ENCODE measurements at regions not wholly inside any gene's neighbourhood (a gene's known extent, or its start where the extent isn't known, plus 50 kb on each side); places are given as distances from the start of the nearest gene placed in this dataset.
"Not testable (repeated sequence)": the region's sequence is repeated elsewhere in the genome, so short reads cannot be mapped to it uniquely, and the experiment has no call there.

DNA sequence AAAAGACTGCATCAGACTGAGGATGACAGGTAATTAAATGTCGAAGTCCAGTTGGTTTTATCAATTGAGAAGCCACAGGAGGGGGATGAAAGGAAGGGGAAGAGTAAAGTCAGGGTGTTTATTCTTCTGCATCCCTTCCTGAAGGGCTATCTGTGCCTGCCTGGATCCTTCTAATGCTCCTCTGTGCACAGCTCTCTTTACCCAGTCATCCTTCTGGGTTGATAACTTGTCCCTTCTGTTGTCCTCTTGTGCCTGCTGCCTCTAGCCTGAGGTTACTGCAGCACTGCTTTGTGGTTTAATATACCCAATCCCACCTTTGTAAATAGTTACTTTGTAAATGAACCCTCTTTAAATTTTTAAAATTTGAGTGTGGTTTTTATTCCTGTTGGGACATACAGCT is 1127.3 kb downstream of the EPHA7 start:
- no peak for DNase-seq (ENCODE audit: low read depth in 2 of 2)

DNA sequence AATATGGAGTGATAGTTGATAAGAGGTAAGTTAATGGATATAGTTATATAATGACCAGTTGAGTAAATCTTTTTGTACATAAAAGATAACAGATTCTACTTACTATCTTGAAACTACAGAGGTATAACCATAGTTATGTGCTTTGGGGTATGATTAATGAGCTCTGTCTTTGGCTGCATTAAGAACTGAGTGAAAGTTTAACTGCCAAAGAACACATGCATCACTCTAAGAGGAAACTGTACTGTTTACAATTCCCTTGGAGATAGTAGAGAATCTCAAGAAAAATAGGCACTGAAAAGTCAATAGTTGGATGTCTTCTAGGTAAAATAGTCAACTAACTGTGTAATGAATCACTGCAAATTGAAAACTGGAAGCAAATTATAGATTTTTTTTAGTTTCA is 1129.5 kb downstream of the EPHA7 start:
- DNase-seq (ENCODE audit: low read depth in 2 of 2) = peak in 1 of 2 donors; percentile 23

GRCh38 chr6:92281571-92282076 is 1137.7 kb downstream of the EPHA7 start:
- no peak for DNase-seq (ENCODE audit: low read depth in 2 of 2)

GRCh38 chr6:92275150-92275549 is 1144.2 kb downstream of the EPHA7 start:
- DNase-seq (ENCODE audit: low read depth in 2 of 2) = no peak

DNA sequence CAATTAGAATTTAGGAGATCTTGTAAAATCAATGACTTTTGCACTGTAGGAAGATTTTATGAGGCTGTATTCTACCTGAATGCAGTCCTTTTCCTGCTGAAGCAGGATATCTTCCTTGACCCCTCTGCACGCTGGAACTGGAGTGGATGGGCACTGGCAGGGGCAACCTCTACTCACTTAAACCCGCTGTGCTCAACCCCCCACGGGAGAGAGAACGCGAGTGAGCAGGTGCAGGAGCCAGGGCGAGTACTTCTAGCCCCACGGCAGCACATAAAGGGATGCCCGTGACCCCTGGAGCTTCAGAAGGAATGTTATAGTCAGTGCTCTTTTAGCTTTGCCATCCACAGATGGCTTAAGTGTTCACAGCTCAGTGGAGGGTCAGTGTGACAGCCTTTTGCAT is 1144.8 kb downstream of the EPHA7 start:
- DNase-seq (ENCODE audit: low read depth in 2 of 2) = no peak

GRCh38 chr6:92273694-92274093 is 1145.7 kb downstream of the EPHA7 start:
- no peak for DNase-seq (ENCODE audit: low read depth in 2 of 2)

DNA sequence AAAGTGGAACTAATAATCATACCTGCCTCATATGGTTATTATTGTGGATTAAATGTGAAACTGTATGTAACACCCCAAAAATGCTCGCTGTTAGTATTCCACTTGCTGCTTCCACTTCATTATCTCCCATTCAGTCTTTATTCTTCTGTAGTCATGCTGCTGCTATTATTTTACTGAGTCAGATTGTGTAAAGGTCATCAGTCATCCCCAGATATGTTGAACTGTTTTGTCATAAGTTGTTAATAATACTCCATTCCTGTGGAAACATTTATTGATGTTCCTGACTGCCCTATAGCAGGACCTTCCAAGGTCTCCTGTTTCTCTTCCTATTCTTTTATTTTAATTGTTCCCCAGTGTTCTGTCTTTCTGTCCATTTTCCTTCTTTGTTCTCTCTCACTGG is 1148.3 kb downstream of the EPHA7 start:
- DNase-seq (ENCODE audit: low read depth in 2 of 2) = peak in 1 of 2 donors; percentile 77

- DNase-seq (ENCODE audit: low read depth in 2 of 2) = no peak
Observed at GRCh38 chr6:92270365-92270764, 1149.0 kb downstream of the EPHA7 start.

- no peak for DNase-seq (ENCODE audit: low read depth in 2 of 2)
Observed at GRCh38 chr6:92267335-92267734, 1152.0 kb downstream of the EPHA7 start.

DNA sequence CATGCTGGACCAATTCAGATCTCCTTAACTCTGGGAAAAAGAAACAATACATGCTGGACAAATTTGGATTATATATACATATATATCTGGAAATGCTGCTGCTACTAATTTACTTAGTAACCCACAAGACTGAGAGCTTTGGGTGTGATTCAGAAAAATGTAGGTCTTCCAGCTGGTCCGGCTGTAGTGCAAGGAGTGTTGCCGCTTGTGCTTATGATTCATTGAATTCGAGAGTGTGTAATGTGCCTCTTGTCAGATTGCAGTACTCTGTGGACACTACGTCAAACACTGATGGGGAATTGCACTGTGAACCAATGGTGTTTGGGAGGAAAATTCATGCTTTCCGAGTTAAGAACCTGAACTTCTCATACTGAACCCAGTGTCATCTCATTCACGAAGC is 1155.5 kb downstream of the EPHA7 start:
- DNase-seq (ENCODE audit: low read depth in 2 of 2) = no peak

DNA sequence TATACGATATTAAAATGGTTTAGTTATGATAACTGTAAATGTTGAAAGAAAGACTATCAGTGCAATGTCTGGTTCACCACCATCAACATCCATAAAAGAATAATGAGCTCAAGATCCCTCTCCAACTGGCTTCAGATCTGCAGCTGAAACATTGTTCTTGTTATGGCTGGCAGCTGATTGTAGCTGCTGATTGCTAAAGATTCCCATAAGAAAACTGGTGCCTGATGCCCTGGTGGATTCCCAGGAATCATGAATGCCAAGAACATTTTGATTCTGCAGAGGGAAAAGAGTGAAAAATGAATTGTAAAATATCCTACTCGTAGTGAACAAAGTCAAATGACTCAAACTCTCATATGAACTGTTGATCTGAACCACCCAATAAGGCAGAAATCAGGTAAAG is 1160.2 kb downstream of the EPHA7 start:
- no peak for DNase-seq (ENCODE audit: low read depth in 2 of 2)

- no peak for DNase-seq (ENCODE audit: low read depth in 2 of 2)
Observed at GRCh38 chr6:92243315-92243714, 1176.0 kb downstream of the EPHA7 start.

DNA sequence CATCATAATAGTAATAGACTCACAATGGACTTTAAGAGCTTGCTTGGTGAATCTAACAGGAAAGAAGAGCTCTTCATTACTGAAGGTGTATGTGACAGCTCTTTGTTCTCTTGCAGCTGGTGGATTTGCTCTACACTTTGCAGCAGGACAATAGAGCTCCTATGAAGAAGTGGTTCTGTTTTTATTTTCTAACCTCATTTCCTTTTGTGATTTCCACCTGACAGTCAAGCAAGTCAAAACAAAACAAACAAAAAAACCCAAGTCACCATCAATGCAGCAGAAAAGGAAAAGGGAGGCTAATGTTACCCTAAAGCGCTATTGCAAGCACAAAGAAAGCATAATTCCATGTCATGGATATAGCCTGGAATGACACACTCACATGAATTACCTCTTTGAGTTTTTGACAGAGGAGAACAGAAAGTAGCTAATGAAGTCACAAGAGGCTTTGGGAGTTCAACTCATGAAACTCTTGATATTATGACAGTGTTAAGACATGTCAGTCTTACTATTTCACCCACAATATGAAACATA is 1188.1 kb downstream of the EPHA7 start:
- DNase-seq (ENCODE audit: low read depth in 2 of 2) = no peak

DNA sequence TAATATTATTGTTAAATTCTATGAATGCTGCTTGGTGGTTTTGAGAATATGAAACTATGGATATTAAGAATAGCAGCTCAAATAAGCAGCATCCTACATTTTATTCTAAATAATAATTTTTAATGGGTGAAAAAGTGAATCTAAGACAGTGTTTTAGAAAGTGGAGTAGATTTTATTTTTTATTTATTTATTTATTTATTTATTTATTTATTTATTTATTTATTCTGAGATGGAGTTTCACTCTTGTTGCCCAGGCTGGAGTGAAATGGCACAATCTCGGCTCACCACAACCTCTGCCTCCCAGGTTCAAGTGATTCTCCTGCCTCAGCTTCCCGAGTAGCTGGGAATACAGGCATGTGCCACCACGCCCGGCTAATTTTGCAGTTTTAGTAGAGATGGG is 1199.4 kb downstream of the EPHA7 start:
- not testable (repeated sequence) for DNase-seq (ENCODE audit: low read depth in 2 of 2)

DNA sequence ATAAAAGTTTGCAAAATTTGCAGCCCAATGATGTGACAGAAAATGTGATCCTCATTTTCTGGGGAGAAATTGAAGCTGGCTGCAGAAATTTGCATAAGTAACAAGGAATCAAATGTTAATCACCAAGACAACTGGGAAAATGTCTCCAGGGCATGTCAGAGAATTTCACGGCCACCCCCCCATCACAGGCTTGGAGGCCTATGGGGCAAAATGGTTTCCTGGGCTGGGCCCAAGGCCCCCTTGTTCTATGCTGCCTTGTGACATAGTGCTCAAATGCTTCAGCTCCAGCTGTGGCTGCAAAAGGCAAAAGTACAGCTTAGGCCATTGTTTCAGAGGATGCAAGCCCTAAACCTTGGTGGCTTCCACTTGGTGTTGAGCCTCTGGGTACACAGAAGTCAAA is 1202.6 kb downstream of the EPHA7 start:
- no peak for DNase-seq (ENCODE audit: low read depth in 2 of 2)

- no peak for DNase-seq (ENCODE audit: low read depth in 2 of 2)
Observed at GRCh38 chr6:92201618-92202017, 1217.7 kb downstream of the EPHA7 start.

- DNase-seq (ENCODE audit: low read depth in 2 of 2) = no peak
Observed at GRCh38 chr6:92196325-92196724, 1223.0 kb downstream of the EPHA7 start.

- no peak for DNase-seq (ENCODE audit: low read depth in 2 of 2)
Observed at GRCh38 chr6:92195796-92196195, 1223.6 kb downstream of the EPHA7 start.

GRCh38 chr6:92188016-92188415 is 1231.3 kb downstream of the EPHA7 start:
- DNase-seq (ENCODE audit: low read depth in 2 of 2) = no peak

GRCh38 chr6:92184933-92185332 is 1234.4 kb downstream of the EPHA7 start:
- no peak for DNase-seq (ENCODE audit: low read depth in 2 of 2)

DNA sequence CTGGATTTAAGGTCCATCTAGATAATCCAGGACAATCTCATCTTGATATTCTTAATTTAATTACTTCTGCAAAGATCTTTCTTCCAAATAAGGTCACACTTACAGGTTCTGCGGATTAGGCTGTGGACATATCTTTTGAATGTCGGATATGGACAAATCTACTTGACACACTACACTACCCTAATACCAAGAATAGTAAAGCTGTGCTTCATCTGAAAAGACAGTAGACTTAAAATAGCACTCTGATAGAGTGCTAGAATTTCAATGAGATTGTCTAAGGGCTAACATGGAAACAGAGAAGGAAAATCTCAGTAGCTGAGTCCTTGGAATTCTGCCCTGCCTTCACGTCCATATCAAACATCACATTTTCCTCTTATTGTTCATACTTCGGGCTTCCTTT is 1238.0 kb downstream of the EPHA7 start:
- no peak for DNase-seq (ENCODE audit: low read depth in 2 of 2)

DNA sequence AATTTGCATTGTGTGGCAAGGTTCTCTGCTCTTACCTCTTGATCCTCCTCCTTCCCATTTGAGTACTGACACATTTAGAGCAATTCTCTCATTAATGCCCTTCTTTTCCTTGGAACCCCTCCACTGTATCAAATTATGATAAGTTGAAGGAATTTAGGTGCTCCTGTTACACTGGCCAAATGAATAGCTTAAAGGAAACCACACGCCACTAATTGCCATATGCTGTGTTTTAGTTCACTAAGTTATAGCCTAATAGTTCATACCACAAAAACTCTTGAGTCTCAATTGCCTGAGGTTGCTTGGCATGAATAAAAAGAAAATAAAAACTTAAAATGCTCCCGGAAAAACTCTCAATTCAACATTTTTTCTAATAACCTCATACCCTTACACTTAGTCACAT is 1239.3 kb downstream of the EPHA7 start:
- no peak for DNase-seq (ENCODE audit: low read depth in 2 of 2)

- no peak for DNase-seq (ENCODE audit: low read depth in 2 of 2)
Observed at GRCh38 chr6:92176666-92177065, 1242.7 kb downstream of the EPHA7 start.

DNA sequence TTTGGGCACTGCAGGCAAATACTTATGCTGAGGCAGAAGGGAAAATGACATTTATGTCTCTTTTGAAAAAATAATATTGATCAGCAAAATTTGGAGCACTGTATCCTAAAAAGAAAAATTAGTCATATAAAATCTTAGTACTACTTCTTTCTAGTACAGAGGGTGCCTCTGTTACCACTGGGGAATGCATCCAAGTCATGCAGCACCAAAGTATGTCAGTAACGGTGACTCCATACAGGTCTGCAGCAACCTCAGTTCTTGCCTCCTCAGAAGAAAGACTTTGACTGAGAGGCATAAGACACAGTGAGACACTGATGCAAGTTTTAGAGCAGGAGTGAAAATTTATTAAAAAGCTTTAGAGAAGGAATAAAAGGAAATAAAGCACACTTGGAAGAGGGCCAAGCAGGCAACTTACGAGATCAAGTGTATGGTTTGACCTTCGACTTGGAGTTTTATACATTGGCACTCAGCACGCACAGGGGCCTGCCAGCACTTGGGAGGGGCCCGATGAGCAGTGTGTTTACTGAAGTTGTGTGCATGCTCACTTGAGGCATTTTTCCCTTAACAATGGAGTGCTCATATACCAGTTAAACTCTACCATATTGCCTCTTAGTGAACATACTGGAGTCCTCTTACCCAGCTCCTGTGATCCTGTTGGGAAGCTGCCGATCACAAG is 1244.8 kb downstream of the EPHA7 start:
- no peak for DNase-seq (ENCODE audit: low read depth in 2 of 2)
